ENCODE measurements at regions not wholly inside any gene's neighbourhood (a gene's known extent, or its start where the extent isn't known, plus 50 kb on each side); places are given as distances from the start of the nearest gene placed in this dataset.

DNA sequence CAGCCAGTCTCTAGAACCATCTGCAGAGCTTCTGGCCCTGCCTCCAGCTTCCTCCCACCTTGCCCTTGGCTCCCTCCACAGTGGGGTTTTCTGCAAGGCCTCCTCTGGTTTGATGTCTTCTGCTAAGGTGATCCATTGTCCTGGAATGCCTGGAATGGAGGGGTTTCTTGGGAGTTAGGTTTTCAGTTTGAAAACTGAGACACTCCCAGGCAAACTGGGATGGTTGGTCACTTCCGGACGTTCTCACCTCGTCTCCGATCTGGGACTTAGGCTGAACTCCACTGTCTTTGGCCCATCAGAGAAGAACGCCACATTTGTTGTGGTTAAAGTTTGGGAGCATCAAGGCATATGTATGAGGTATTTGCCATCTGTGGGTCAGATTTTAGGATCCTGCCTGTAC is 77.4 kb upstream of the KLHL25 start:
- TF ChIP-seq POLR2A (IDR thresholded peaks at IDR 0.05; ENCODE audit: low read length), result no peak
- no peak for TF ChIP-seq GATA1 (IDR thresholded peaks at IDR 0.05; ENCODE audit: low read depth, low read length)

All from erythroblast (primary cell).